K562 (cell line): ENCODE measurements at regions not wholly inside any gene's neighbourhood (a gene's known extent, or its start where the extent isn't known, plus 50 kb on each side); places are given as distances from the start of the nearest gene placed in this dataset.

Source experiments
- ATAC-seq: fragments of 200-7000 bp; cut with Tn5 transposase; 3 replicates; pipeline ENCODE4 v1.9.1; 2020; ENCODE audit warnings: moderate library complexity
- BruUV-seq: library from RNA; stranded (reverse); fragments of 400-500 nt; replicated peaks from 2 replicates; lab custom pipeline; 2021; lab: Mats Ljungman, UMichigan
- CTCF ChIA-PET: fragments of 300-600 bp; formaldehyde crosslinking; extraction: SDS; loops from one replicate; lab custom pipeline; 2021; ENCODE audit warnings: low intra/inter-chr PET ratio; lab: Yijun Ruan, JAX
- POLR2A ChIA-PET: fragments of 300-600, 350-650 bp; sonication (Branson Sonifier 250); formaldehyde crosslinking; extraction: SDS; loops from one replicate; lab custom pipeline; 2021; ENCODE audit warnings: antibody characterized with exemption, inconsistent platforms; lab: Yijun Ruan, JAX
- DNase-seq, 4 experiments: peaks; one replicate each; pipeline versions ENCODE4 v3.0.0 to v3.0.0-alpha.2; 2011 to 2018; ENCODE audit warnings: low spot score in 3 of 4, mixed read lengths in 3 of 4; ENCODE audit errors: extremely low read depth in 1 of 4
- FAIRE-seq: peaks from 2 replicates; lab custom pipeline; 2011; peaks lifted over from hg19 to GRCh38; lab: Jason Lieb, UNC
- H2AFZ ChIP-seq: 2 replicates; pipeline ENCODE4 v1.6.0; 2011; ENCODE audit warnings: low read depth, low read length, control low read depth, inconsistent platforms
- H3K27ac ChIP-seq: fragments of 200-600 bp; 3 replicates; pipeline ENCODE4 v1.8.0; 2011; ENCODE audit warnings: low read depth, mild to moderate bottlenecking, control low read depth, inconsistent platforms, low read length, moderate library complexity, mixed read lengths; ENCODE audit errors: extremely low read depth
- H3K27me3 ChIP-seq, 2 experiments: fragments of 300-600 bp in 1 of 2; 2 replicates in 1 of 2; 3 replicates in 1 of 2; pipeline versions ENCODE4 v1.6.0 to v1.8.0; 2011; ENCODE audit warnings: inconsistent platforms in 2 of 2, low read length in 2 of 2, mild to moderate bottlenecking in 1 of 2, mixed read lengths in 1 of 2, moderate library complexity in 1 of 2; ENCODE audit not compliant: control insufficient read depth in 2 of 2, insufficient read depth in 2 of 2
- H3K36me3 ChIP-seq: fragments of 300-600 bp; 3 replicates; pipeline ENCODE4 v1.8.0; 2011; ENCODE audit warnings: mild to moderate bottlenecking, low read length, inconsistent platforms; ENCODE audit not compliant: control insufficient read depth, insufficient read depth
- H3K4me1 ChIP-seq, 2 experiments: fragments of 200-600 bp in 1 of 2; replicated peaks in 1 of 2; 2 replicates in 1 of 2; 3 replicates in 1 of 2; pipeline versions ENCODE4 v1.5.1 to v1.8.0; 2011; ENCODE audit warnings: inconsistent platforms in 2 of 2, low read length in 2 of 2, mild to moderate bottlenecking in 1 of 2, mixed read lengths in 1 of 2, moderate library complexity in 1 of 2; ENCODE audit not compliant: control insufficient read depth in 2 of 2, insufficient read depth in 2 of 2
- H3K4me2 ChIP-seq: 2 replicates; pipeline ENCODE4 v1.6.1; 2011; ENCODE audit warnings: low read length, control low read depth, inconsistent platforms, mixed read lengths; ENCODE audit not compliant: insufficient read depth
- H3K4me3 ChIP-seq: fragments of 200-600 bp; sonication (generic), shearing (Covaris generic); 2 replicates; pipeline ENCODE4 v1.5.1; 2016; ENCODE audit warnings: control low read depth, inconsistent platforms
- H3K79me2 ChIP-seq: fragments of 200-600 bp; 3 replicates; pipeline ENCODE4 v1.8.0; 2011; ENCODE audit warnings: low read length, inconsistent platforms; ENCODE audit not compliant: control insufficient read depth, insufficient read depth
- H3K9ac ChIP-seq, 2 experiments: 2 replicates each; pipeline versions ENCODE4 v1.6.0 to v1.6.1; 2011; ENCODE audit warnings: low read depth in 2 of 2, low read length in 2 of 2, control low read depth in 1 of 2, inconsistent platforms in 1 of 2, mild to moderate bottlenecking in 1 of 2, mixed read lengths in 1 of 2; ENCODE audit not compliant: insufficient read depth in 1 of 2
- H3K9me1 ChIP-seq: one replicate; pipeline ENCODE4 v1.6.0; 2011; ENCODE audit warnings: inconsistent platforms, mild to moderate bottlenecking, low read length, moderate library complexity; ENCODE audit not compliant: control insufficient read depth, insufficient read depth
- H3K9me3 ChIP-seq: replicated peaks from 2 replicates; pipeline ENCODE4 v1.5.1; 2011; ENCODE audit warnings: low read depth, low read length, inconsistent platforms; ENCODE audit not compliant: control insufficient read depth, insufficient read depth
- H4K20me1 ChIP-seq: replicated peaks from 2 replicates; pipeline ENCODE4 v1.6.1; 2011; ENCODE audit warnings: low read length, inconsistent platforms, mixed read lengths; ENCODE audit not compliant: control insufficient read depth, insufficient read depth
- DMBX1 ChIP-seq: fragments of 250-450 bp; sonication (Bioruptor Pico); IDR thresholded peaks from 2 replicates; pipeline ENCODE4 v1.8.0; 2022; ENCODE audit warnings: inconsistent platforms, mild to moderate bottlenecking, moderate library complexity, borderline replicate concordance
- EZH2 ChIP-seq: IDR thresholded peaks from 2 replicates; pipeline ENCODE4 v1.6.1; 2012; ENCODE audit warnings: low read depth, mild to moderate bottlenecking, inconsistent platforms, low read length, borderline replicate concordance
- HMG20B ChIP-seq: fragments of 250-450 bp; sonication (Bioruptor Pico); IDR thresholded peaks from 2 replicates; pipeline ENCODE4 v1.5.0; 2021; ENCODE audit warnings: mild to moderate bottlenecking
- HNRNPH1 ChIP-seq: fragments of 200-400 bp; formaldehyde crosslinking; optimal IDR thresholded peaks from 2 replicates; pipeline ENCODE3; 2017; ENCODE audit warnings: low read depth, mild to moderate bottlenecking, low read length, moderate library complexity
- MXI1 ChIP-seq: IDR thresholded peaks from 2 replicates; pipeline ENCODE4 v1.6.1; 2011; ENCODE audit warnings: low read depth, mild to moderate bottlenecking, improper control_type of control experiment, low read length
- RFX1 ChIP-seq: fragments of 450-650 bp; IDR thresholded peaks from 2 replicates; pipeline ENCODE4 v1.6.1; 2016; ENCODE audit warnings: mild to moderate bottlenecking, moderate library complexity
- SNIP1 ChIP-seq: fragments of 450-650 bp; IDR thresholded peaks from 2 replicates; pipeline ENCODE4 v1.7.1; 2017; ENCODE audit warnings: low read depth, mild to moderate bottlenecking
- ZNF197 ChIP-seq: fragments of 200-800 bp; sonication (Bioruptor generic); IDR thresholded peaks from 2 replicates; pipeline ENCODE4 v1.6.1; 2016; ENCODE audit warnings: low read depth, missing genetic modification characterization, missing compliant biosample characterization
- ZNF695 ChIP-seq: fragments of 450-650 bp; formaldehyde crosslinking; IDR thresholded peaks from 2 replicates; pipeline ENCODE4 v1.4.0; 2020; ENCODE audit warnings: mild to moderate bottlenecking, moderate library complexity
- ZNF79 ChIP-seq: fragments of 250-450 bp; sonication (Bioruptor Pico); IDR thresholded peaks from 2 replicates; pipeline ENCODE4 v1.4.0; 2020; ENCODE audit warnings: low read depth, mild to moderate bottlenecking, moderate library complexity
- WGBS: fragments of 100-300 bp; shearing (Covaris generic); methylation state at CpG from one replicate; pipeline ENCODE4 v1.1.6; 2016; ENCODE audit warnings: low coverage, mixed read lengths; ENCODE audit not compliant: insufficient coverage; ENCODE audit errors: missing lambda C conversion rate; 5-methylcytosine and 5-hydroxymethylcytosine counted together
- in situ Hi-C: fragments of 300-500 bp; cut with MboI; formaldehyde crosslinking; loops from 4 replicates; pipeline ENCODE4 v1.15.0; 2018; ENCODE audit warnings: inconsistent platforms, mixed read lengths
- intact Hi-C: fragments of 100-400 bp; cut with micrococcal nuclease; formaldehyde crosslinking; loops from 2 replicates; pipeline ENCODE4 v1.14.2; 2022

DNA sequence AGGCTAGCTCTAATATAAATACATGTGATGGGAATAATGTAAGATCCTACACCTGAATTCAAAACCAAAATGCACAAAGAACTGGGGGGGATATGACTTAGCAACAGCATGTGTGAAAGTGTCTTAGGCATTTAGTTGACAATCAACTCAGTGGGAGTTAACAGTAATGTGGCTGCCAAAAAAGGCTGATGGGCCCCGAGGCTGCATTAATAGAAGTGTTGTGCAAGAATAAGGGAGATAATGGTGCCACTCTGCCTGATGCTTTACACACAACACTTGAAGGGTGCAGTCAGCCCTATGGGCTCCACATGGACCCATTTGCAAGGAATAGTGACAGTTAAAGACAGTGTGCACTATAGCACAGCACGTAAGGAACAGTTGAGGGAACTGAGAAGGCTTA, 649.4 kb upstream of the ZEB2 start:
- 34% methylated on average over 2 of the region's 2 CpGs for WGBS
- Histone ChIP-seq H3K4me3 (no peak overlapping the region), H2AFZ (no peak overlapping the region), H3K9me1 (no peaks in the 10 kb centered on the region), H4K20me1 (no peaks in the 10 kb centered on the region), H3K36me3 (no peaks in the 10 kb centered on the region), H3K9me3 (no peaks in the 10 kb centered on the region), H3K9ac (no peak overlapping the region), H3K4me2 (no peak overlapping the region), H3K27me3 (no peaks in the 10 kb centered on the region), H3K79me2 (no peaks in the 10 kb centered on the region), H3K4me1 (no peaks in the 10 kb centered on the region), H3K27ac (no peak overlapping the region)
- TF ChIP-seq MXI1 (no peak), RFX1 (no peak), SNIP1 (no peak), HMG20B (no peak), DMBX1 (CRISPR knock-in tag) (no peak), ZNF695 (CRISPR knock-in tag) (no peak), EZH2 (no peak), HNRNPH1 (no peak), ZNF79 (CRISPR knock-in tag) (no peak), ZNF197 (no peak)
- intact Hi-C loops (no loop called here), in situ Hi-C loops (no loop called here)
- ATAC-seq (no peak), DNase-seq (no peak), FAIRE-seq (no peak)
- BruUV-seq, result no TSS peak
- POLR2A ChIA-PET, result interaction anchor here (0.7 kb wide), 1 partner anchor 218 kb away, joined by 3 read pairs; no protein-coding TSS in a partner anchor
- CTCF ChIA-PET, result no interaction called here
